Skeletal muscle tissue (tissue), 3 donors: ENCODE measurements at regions not wholly inside any gene's neighbourhood (a gene's known extent, or its start where the extent isn't known, plus 50 kb on each side); places are given as distances from the start of the nearest gene placed in this dataset.

ENCODE experiments used
- H3K27ac ChIP-seq: one replicate; pipeline ENCODE4 v1.7.0; 2013; ENCODE audit warnings: mild to moderate bottlenecking, low read depth, low read length, inconsistent platforms
- H3K27me3 ChIP-seq, 3 donors: one replicate each; pipeline ENCODE4 v1.7.0; 2013; ENCODE audit warnings: low read length in 3 of 3; ENCODE audit not compliant: control insufficient read depth in 3 of 3, insufficient read depth in 3 of 3
- H3K36me3 ChIP-seq, 3 donors: one replicate each; pipeline ENCODE4 v1.7.0; 2013; ENCODE audit warnings: low read length in 3 of 3; ENCODE audit not compliant: control insufficient read depth in 3 of 3, insufficient read depth in 3 of 3
- H3K4me1 ChIP-seq, 3 donors: one replicate each; pipeline ENCODE4 v1.7.0; 2013; ENCODE audit warnings: low read length in 3 of 3, mild to moderate bottlenecking in 3 of 3; ENCODE audit not compliant: control insufficient read depth in 3 of 3, insufficient read depth in 3 of 3
- H3K4me3 ChIP-seq, 3 donors: one replicate each; pipeline ENCODE4 v1.7.0; 2013; ENCODE audit warnings: low read length in 3 of 3
- H3K9ac ChIP-seq, 3 donors: one replicate each; pipeline ENCODE4 v1.7.0; 2013; ENCODE audit warnings: low read length in 3 of 3, mild to moderate bottlenecking in 3 of 3, moderate library complexity in 2 of 3, low read depth in 1 of 3
- H3K9me3 ChIP-seq, 3 donors: one replicate each; pipeline ENCODE4 v1.7.0; 2013; ENCODE audit warnings: low read length in 3 of 3; ENCODE audit not compliant: control insufficient read depth in 3 of 3
- donor health status: Osteomylitis.

DNA sequence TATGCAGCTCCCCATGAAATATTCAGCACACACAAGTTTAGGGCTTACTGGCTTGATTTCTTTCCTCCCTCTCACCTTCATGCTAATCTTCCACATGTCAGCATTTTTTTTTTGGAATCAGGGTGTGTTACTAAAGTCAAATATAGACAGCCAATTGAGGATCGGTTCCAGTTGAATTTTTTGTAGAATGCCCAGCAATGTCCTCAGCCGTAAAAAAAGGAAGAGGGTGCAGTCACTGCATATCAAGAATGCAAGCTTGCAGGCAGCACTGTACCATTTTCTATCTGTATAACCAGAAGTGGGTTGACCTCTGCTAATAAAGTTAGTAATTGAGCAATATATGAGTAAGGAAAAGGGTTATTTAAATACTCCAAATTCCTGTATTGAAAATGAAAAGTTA, 51.4 kb upstream of the CHMP2B start:
- no peaks in the 10 kb centered on the region for H3K36me3 ChIP-seq

DNA sequence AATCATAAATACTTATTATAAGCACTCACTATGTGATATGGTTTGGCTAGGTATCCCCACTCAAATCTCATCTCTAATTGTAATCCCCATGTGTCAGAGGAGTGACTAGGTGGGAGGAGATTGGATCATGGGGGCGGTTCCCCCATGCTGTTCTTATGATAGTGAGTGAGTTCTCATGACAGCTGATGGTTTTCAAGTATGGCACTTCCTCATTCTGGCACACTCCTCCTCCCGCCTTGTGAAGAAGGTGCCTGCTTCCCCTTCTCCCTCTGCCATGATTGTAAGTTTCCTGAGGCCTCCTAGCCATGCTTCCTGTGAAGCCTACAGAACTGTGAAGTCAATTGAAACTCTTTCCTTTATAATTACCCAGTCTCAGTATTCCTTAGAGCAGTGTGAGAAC, 53.3 kb upstream of the CHMP2B start:
- Histone ChIP-seq H3K4me1 (no peaks in the 10 kb centered on the region), H3K4me3 (no peak overlapping the region), H3K36me3 (no peaks in the 10 kb centered on the region), H3K27ac (no peak overlapping the region), H3K27me3 (no peaks in the 10 kb centered on the region), H3K9me3 (no peaks in the 10 kb centered on the region), H3K9ac (no peak overlapping the region)

More for the DNA sequence above, 51.4 kb upstream of the CHMP2B start:
- Histone ChIP-seq H3K9me3 (no peaks in the 10 kb centered on the region), H3K4me3 (no peak overlapping the region), H3K27ac (no peak overlapping the region), H3K4me1 (no peaks in the 10 kb centered on the region), H3K9ac (no peak overlapping the region), H3K27me3 (no peaks in the 10 kb centered on the region)

DNA sequence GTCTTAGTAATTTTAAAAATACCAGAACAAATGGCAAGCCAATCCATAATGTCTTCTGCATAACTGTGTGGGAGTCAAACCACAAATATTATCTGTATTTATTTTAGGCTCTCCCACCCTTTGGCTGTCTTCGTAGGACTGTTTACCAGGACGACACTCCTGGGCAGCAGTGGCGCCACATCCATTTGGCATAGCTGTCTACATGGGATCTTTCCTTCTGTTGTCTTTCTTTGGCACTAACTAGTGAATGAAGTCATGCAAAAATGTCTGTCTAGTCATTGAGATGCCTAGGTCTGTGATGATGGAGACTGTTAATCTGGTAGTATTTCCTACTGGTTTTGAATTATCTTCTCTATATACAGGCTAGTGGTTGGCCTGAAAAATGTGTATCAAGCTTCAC, 54.0 kb upstream of the CHMP2B start:
- Histone ChIP-seq H3K27ac (no peak overlapping the region), H3K27me3 (no peaks in the 10 kb centered on the region), H3K36me3 (no peaks in the 10 kb centered on the region), H3K9me3 (no peaks in the 10 kb centered on the region), H3K9ac (no peak overlapping the region), H3K4me3 (no peak overlapping the region), H3K4me1 (no peaks in the 10 kb centered on the region)

DNA sequence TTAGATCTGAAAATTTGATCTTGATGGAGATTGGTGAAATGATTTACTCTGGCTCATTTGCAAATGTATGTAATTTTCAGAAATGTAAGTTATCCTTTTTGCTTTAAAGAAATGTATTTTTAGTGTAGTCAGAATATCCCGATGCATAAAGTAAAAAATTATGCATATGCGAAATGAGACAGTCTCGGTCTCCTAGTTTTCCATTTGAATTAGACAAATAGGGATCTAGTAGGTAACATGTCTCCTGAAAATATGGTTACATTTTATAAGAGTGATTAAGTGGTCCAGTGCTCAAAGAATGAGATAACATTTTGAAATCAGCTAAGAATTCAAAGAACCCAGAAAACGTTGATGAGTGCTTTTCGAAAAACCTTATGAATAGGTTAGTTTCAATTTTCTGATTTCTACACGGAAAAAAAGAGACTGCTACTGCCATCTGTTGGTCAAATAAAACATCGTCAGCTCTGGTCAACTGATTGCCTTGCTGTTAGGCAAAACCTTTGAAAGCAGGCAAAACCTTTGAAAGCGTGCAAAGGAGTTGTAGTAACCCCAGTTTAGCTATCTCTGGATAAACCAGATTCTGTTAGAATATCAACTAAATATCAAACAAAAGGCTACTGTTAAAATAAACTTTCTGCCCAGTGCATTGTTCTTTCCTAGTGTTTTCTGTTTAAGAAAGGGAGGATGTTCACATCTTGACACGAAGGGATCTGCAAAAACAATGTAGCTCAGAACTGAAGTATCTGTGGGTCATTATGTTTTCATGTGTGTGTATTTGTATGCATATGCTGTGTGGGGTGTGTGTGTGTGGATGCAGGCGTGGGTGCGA, 59.3 kb upstream of the CHMP2B start:
- Histone ChIP-seq H3K9me3 (no peaks in the 10 kb centered on the region), H3K9ac (peak overlapping the region in 1 of 3 donors; percentile 36), H3K36me3 (no peaks in the 10 kb centered on the region), H3K27ac (no peak overlapping the region), H3K4me1 (no peaks in the 10 kb centered on the region), H3K27me3 (no peaks in the 10 kb centered on the region), H3K4me3 (peak overlapping the region; percentile 24 to 63 (median 59))

DNA sequence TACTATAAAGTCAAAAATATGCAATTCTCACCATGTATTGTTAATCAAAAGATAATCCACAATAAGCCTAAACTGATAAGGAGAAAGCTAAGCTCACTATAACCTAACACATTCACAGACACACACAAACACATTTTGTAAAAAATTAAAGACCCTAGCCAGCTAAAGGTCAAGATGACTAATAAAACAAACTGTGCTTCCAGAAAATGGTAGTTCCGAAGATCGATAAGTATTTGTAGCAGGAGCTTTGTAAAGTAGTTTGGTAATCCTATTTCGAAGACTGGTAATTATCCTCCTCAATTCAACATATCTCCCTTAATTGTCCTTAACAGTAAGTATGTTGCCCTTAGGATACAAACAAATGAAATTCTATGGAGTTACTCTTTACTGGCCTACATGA, 62.9 kb upstream of the CHMP2B start:
- no peak overlapping the region for H3K27ac ChIP-seq
- no peaks in the 10 kb centered on the region for H3K36me3 ChIP-seq
- no peaks in the 10 kb centered on the region for H3K27me3 ChIP-seq
- H3K9ac ChIP-seq = no peak overlapping the region
- no peaks in the 10 kb centered on the region for H3K9me3 ChIP-seq
- no peaks in the 10 kb centered on the region for H3K4me1 ChIP-seq
- H3K4me3 ChIP-seq = no peak overlapping the region

DNA sequence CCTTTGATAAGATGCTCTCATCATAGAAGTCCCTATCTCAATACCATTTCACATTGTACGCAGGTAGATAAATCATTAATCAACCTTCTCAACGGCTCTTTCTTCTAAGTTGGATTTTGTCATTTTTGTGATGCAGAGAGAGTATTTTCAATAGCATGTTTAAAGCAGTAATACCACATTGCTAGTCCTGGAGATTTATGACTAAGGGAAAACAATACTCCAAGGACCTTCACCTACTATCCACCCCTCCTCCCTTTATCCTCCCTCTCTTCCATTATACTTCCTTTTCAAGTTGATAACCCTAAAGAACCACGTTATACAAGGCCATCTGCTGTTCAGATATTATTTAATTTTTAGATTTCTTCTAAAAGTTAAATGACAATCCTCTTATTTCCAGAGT, 65.3 kb upstream of the CHMP2B start:
- Histone ChIP-seq H3K4me3 (no peak overlapping the region), H3K9ac (no peak overlapping the region), H3K27me3 (no peaks in the 10 kb centered on the region), H3K9me3 (no peaks in the 10 kb centered on the region), H3K27ac (no peak overlapping the region), H3K4me1 (no peaks in the 10 kb centered on the region), H3K36me3 (no peaks in the 10 kb centered on the region)

DNA sequence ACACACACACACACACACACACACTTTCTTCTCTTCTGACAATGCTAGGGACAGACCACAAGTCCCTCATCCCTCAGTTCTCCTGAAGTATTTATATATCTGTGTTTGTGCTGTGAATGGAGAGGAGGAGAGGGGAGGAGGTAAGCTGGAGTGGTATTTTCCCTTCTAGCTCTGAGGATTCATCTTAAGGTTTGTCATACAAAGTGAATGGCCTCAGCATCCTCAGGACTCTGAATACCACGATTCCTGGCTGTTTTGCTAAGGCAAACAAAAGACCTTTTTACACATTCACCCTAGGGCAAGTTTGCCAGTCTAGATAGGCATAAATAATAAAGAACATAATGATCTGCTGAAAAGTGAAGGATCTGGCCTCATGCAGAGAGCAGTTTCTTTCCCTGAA, 65.7 kb upstream of the CHMP2B start:
- Histone ChIP-seq H3K27me3 (no peaks in the 10 kb centered on the region), H3K36me3 (no peaks in the 10 kb centered on the region), H3K4me1 (no peaks in the 10 kb centered on the region), H3K27ac (no peak overlapping the region), H3K9ac (no peak overlapping the region), H3K9me3 (no peaks in the 10 kb centered on the region), H3K4me3 (no peak overlapping the region)

DNA sequence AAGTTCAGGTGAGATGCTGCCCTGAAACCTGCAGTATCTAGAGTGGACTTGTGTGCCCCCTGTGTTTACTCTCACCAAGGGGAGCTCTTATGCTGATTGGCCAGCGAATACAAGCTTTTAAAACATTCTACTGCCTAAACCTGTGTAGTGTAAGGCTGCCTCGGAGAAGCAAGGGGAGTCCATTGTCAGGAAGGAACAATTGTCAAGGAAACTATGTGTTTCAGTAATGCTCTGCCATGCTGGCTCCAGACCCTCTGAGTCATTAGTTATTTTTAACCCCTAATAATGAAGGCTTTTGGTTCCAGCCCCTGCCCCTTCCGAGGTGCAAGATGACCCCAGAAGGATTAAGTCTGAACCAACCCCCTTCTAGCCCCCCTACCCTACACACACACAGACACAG, 66.1 kb upstream of the CHMP2B start:
- no peaks in the 10 kb centered on the region for H3K4me1 ChIP-seq
- H3K9ac ChIP-seq = no peak overlapping the region
- H3K27me3 ChIP-seq = no peaks in the 10 kb centered on the region
- no peaks in the 10 kb centered on the region for H3K9me3 ChIP-seq
- no peaks in the 10 kb centered on the region for H3K36me3 ChIP-seq
- no peak overlapping the region for H3K27ac ChIP-seq
- H3K4me3 ChIP-seq = no peak overlapping the region

DNA sequence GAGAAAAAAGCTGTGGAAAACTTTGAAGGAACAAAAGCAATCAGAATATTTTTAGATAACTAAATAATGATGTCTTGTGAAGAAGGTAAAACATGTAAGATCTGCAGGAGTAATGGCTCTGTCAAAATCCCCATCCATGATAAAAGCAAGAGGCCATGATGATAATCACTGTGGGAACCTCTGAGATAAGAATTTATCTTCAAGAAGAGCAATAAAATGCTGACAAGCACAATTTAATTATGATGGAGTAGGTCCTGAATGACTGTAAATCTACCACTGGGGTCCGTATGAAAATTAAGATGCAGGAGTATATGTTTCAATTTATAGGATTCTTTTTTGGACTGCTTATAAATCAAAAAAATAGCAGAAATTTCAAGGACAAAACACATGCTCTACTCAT, 68.3 kb upstream of the CHMP2B start:
- Histone ChIP-seq H3K9me3 (no peaks in the 10 kb centered on the region), H3K36me3 (no peaks in the 10 kb centered on the region), H3K9ac (no peak overlapping the region), H3K27ac (no peak overlapping the region), H3K4me1 (no peaks in the 10 kb centered on the region), H3K27me3 (no peaks in the 10 kb centered on the region), H3K4me3 (no peak overlapping the region)

DNA sequence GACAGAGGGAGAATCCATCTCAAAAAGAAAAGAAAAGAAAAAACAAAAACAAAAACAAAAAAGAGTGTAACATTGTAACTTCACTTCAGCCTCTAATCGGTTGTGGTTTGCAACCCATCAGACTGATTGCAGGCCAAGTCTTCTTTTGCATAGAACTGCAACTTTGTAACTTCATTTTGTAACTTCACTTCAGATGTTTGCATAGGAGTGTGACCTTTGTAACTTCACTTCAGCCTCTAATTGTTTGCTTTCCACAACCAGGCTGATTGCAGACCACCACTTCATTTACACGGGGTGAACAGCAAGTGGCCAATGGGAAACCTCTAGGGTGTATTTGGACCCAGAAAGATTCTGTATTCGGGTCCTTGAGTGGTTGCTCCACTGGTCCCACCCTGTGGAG, 79.1 kb upstream of the CHMP2B start:
- no peaks in the 10 kb centered on the region for H3K27me3 ChIP-seq

More for the DNA sequence above, 79.1 kb upstream of the CHMP2B start:
- Histone ChIP-seq H3K36me3 (no peaks in the 10 kb centered on the region), H3K27ac (no peak overlapping the region), H3K4me3 (no peak overlapping the region), H3K4me1 (no peaks in the 10 kb centered on the region), H3K9me3 (no peaks in the 10 kb centered on the region), H3K9ac (no peak overlapping the region)
